Dermis blood vessel endothelial cell (primary cell): ENCODE measurements at regions not wholly inside any gene's neighbourhood (a gene's known extent, or its start where the extent isn't known, plus 50 kb on each side); places are given as distances from the start of the nearest gene placed in this dataset.
A peak's percentile ranks its signal among the peaks of the same experiment; 100 is the strongest.
"Not testable (repeated sequence)": the region's sequence is repeated elsewhere in the genome, so short reads cannot be mapped to it uniquely, and the experiment has no call there.

Source experiments
- DNase-seq: peaks from one replicate; pipeline ENCODE4 v3.0.0; 2010

- DNase-seq: no peak
Measured at GRCh38 chr4:114088481-114088880, 109.0 kb upstream of the ARSJ start.

- DNase-seq: no peak
Measured at GRCh38 chr4:114091546-114091945, 112.1 kb upstream of the ARSJ start.

- no peak for DNase-seq
Measured at GRCh38 chr4:114093221-114093715, 113.8 kb upstream of the ARSJ start.

GRCh38 chr4:114100288-114101031 is 121.0 kb upstream of the ARSJ start:
- DNase-seq: peak; percentile 29

- no peak for DNase-seq
Measured at GRCh38 chr4:114103908-114104307, 124.5 kb upstream of the ARSJ start.

- peak; percentile 35 for DNase-seq
Measured at GRCh38 chr4:114108869-114109268, 129.4 kb upstream of the ARSJ start.

- DNase-seq: no peak
Measured at GRCh38 chr4:114109776-114110175, 130.3 kb upstream of the ARSJ start.

- no peak for DNase-seq
Measured at GRCh38 chr4:114115526-114115925, 136.1 kb upstream of the ARSJ start.

- no peak for DNase-seq
Measured at GRCh38 chr4:114116861-114117260, 137.4 kb upstream of the ARSJ start.

GRCh38 chr4:114121221-114121620 is 141.8 kb upstream of the ARSJ start:
- no peak for DNase-seq

GRCh38 chr4:114132199-114132598 is 152.8 kb upstream of the ARSJ start:
- DNase-seq: no peak

- DNase-seq: peak; percentile 7
Measured at GRCh38 chr4:114132830-114133229, 153.4 kb upstream of the ARSJ start.

- peak; percentile 41 for DNase-seq
Measured at GRCh38 chr4:114136069-114136468, 156.6 kb upstream of the ARSJ start.

- no peak for DNase-seq
Measured at GRCh38 chr4:114137984-114138383, 158.5 kb upstream of the ARSJ start.

- no peak for DNase-seq
Measured at GRCh38 chr4:114146947-114147618, 167.6 kb upstream of the ARSJ start.

- not testable (repeated sequence) for DNase-seq
Measured at GRCh38 chr4:114147619-114148208, 168.3 kb upstream of the ARSJ start.

GRCh38 chr4:114148372-114149070 is 169.1 kb upstream of the ARSJ start:
- DNase-seq: not testable (repeated sequence)

- no peak for DNase-seq
Measured at GRCh38 chr4:114156371-114156770, 176.9 kb upstream of the ARSJ start.

- DNase-seq: no peak
Measured at GRCh38 chr4:114161809-114162208, 182.4 kb upstream of the ARSJ start.

GRCh38 chr4:114163051-114163450 is 183.6 kb upstream of the ARSJ start:
- no peak for DNase-seq

GRCh38 chr4:114173968-114174367 is 194.5 kb upstream of the ARSJ start:
- DNase-seq: no peak

- DNase-seq: no peak
Measured at GRCh38 chr4:114177628-114178027, 198.2 kb upstream of the ARSJ start.

GRCh38 chr4:114178392-114178791 is 198.9 kb upstream of the ARSJ start:
- DNase-seq: peak; percentile 17
